IMR-90 (cell line): ENCODE measurements at regions not wholly inside any gene's neighbourhood (a gene's known extent, or its start where the extent isn't known, plus 50 kb on each side); places are given as distances from the start of the nearest gene placed in this dataset.

ENCODE experiments used
- FOS ChIP-seq: fragments of 150-350 bp; IDR thresholded peaks from 2 replicates; pipeline ENCODE4 v1.6.1; 2016; ENCODE audit warnings: low read depth, low read length
- POLR2A ChIP-seq: IDR thresholded peaks from 2 replicates; pipeline ENCODE4 v1.6.1; 2012; ENCODE audit warnings: mild to moderate bottlenecking, low read depth, low read length
- TF ChIP-seq, protein P1 (sequence below): conservative IDR thresholded peaks from 2 replicates; pipeline ENCODE4 v1.5.1; 2012; ENCODE audit warnings: mild to moderate bottlenecking, low read depth, low read length, improper control_type of control experiment

DNA sequence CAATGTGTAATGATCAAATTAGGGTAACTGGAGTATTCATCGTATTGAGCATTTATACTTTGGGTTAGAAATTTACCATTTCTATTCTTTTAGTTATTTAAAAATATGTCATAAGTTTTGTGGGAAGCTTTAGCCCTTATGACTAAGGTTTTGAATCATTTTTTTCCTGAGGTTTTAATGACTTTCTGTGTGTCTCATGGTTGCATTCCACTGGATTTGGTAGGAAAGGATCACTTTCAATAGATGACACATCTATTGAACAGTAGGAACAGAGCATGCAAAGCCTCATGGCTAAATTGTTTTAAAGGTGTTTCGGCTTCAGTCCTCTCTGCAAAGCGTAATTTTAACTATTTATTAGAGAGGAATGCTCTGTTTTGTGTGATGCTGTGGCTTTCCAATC is 512.4 kb upstream of the CHD1 start:
- TF ChIP-seq, protein P1, sequence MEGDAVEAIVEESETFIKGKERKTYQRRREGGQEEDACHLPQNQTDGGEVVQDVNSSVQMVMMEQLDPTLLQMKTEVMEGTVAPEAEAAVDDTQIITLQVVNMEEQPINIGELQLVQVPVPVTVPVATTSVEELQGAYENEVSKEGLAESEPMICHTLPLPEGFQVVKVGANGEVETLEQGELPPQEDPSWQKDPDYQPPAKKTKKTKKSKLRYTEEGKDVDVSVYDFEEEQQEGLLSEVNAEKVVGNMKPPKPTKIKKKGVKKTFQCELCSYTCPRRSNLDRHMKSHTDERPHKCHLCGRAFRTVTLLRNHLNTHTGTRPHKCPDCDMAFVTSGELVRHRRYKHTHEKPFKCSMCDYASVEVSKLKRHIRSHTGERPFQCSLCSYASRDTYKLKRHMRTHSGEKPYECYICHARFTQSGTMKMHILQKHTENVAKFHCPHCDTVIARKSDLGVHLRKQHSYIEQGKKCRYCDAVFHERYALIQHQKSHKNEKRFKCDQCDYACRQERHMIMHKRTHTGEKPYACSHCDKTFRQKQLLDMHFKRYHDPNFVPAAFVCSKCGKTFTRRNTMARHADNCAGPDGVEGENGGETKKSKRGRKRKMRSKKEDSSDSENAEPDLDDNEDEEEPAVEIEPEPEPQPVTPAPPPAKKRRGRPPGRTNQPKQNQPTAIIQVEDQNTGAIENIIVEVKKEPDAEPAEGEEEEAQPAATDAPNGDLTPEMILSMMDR: no peak
- TF ChIP-seq POLR2A (no peak), FOS (no peak)
